ENCODE measurements at regions not wholly inside any gene's neighbourhood (a gene's known extent, or its start where the extent isn't known, plus 50 kb on each side); places are given as distances from the start of the nearest gene placed in this dataset.

DNA sequence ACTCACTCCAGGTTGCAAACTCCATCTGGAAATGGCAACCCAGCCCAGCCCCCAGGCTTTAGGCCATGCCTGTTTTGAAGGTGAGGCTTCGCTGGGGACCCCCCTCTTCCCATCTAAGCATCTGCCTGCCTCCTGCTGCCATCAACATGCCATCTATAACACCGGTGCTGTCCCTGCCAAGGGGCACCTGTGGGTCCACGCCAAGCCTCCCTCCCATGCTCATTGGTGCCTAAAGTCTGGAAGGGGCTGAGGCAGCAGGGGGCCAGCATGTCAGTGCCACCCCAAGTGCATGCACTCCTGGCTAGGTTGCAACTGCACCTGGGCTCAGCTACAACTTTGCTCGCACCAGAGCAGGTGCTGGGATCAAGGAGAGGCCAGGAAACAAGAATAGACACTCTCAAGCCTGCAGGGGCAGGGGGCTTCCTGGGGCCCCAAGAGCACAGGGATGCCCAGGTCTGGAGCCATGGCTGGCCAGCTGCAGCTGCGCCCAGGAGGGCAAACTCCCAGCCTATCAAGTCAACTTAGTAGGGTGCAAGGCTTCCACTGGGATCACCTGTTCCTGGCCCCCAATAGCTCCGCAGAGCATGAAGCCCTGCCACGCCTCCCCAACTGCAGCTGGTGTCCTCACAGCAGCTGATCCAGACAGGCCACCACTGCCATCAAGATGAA is 151.3 kb upstream of the HSF2 start:
- no peaks in the 10 kb centered on the region for H3K4me1 ChIP-seq
- intact Hi-C loops (cut with DNase I), result no loop called here
- no peak overlapping the region for H3K27ac ChIP-seq
- no peaks in the 10 kb centered on the region for H3K27me3 ChIP-seq (ENCODE audit: low read depth)
- H3K36me3 ChIP-seq, result no peaks in the 10 kb centered on the region
- ATAC-seq (no peak), DNase-seq (no peak)
- TF ChIP-seq, protein P1, sequence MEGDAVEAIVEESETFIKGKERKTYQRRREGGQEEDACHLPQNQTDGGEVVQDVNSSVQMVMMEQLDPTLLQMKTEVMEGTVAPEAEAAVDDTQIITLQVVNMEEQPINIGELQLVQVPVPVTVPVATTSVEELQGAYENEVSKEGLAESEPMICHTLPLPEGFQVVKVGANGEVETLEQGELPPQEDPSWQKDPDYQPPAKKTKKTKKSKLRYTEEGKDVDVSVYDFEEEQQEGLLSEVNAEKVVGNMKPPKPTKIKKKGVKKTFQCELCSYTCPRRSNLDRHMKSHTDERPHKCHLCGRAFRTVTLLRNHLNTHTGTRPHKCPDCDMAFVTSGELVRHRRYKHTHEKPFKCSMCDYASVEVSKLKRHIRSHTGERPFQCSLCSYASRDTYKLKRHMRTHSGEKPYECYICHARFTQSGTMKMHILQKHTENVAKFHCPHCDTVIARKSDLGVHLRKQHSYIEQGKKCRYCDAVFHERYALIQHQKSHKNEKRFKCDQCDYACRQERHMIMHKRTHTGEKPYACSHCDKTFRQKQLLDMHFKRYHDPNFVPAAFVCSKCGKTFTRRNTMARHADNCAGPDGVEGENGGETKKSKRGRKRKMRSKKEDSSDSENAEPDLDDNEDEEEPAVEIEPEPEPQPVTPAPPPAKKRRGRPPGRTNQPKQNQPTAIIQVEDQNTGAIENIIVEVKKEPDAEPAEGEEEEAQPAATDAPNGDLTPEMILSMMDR (IDR thresholded peaks at IDR 0.05), result no peak
- no peak overlapping the region for H3K4me3 ChIP-seq
- peaks cover 8% of the 10 kb centered on the region for H3K9me3 ChIP-seq

DNA sequence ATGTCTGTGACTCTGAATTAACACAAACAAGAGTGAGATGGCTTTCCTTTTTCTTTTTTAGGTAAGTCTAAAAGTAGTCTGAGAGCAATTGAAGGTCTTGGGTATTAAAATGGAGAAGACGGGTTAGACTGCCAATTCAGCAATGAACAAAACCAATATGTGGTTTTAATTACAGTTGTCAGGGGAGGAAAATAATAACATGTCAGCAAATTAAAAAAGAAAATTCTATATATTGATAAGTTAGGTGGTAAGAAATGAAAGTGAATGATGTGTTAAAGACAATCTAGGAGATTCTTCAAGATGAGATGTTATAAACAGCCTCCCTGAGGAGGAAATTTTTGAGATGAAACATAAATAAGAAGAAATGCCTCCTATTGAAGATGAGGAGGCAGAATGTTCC is 150.6 kb upstream of the HSF2 start:
- TF ChIP-seq, protein P1 (IDR thresholded peaks at IDR 0.05), result no peak
- H3K27me3 ChIP-seq (ENCODE audit: low read depth), result no peaks in the 10 kb centered on the region
- DNase-seq (no peak), ATAC-seq (no peak)
- no peaks in the 10 kb centered on the region for H3K36me3 ChIP-seq
- intact Hi-C loops (cut with DNase I), result no loop called here
- no peak overlapping the region for H3K4me3 ChIP-seq
- H3K27ac ChIP-seq, result no peak overlapping the region
- H3K9me3 ChIP-seq, result peaks cover 2% of the 10 kb centered on the region
- H3K4me1 ChIP-seq, result no peaks in the 10 kb centered on the region

DNA sequence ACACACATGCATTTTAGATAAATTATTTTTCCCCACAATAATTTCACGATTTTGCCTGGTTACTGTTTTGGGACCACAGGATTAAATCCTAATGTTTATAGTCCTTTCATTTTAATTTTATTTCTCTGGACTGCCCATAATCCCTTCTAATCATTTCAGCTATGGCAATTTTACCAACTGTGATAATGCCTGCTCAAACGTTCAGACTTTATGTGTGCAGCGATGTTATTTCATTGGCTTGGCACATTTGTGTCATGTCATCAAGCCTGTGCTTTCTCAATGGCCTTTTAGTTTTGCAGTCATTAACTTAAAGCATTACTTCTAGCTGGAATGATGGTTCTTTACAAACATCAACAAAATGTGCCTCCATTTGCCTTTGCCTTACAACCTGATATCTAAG is 140.6 kb upstream of the HSF2 start:
- intact Hi-C loops (cut with DNase I), result no loop called here
- H3K4me3 ChIP-seq, result no peak overlapping the region
- TF ChIP-seq, protein P1 (IDR thresholded peaks at IDR 0.05), result no peak
- no peak for DNase-seq
- no peaks in the 10 kb centered on the region for H3K4me1 ChIP-seq
- no peak for ATAC-seq
- H3K27ac ChIP-seq, result no peak overlapping the region
- H3K36me3 ChIP-seq, result no peaks in the 10 kb centered on the region
- H3K9me3 ChIP-seq, result no peaks in the 10 kb centered on the region
- H3K27me3 ChIP-seq (ENCODE audit: low read depth), result no peaks in the 10 kb centered on the region

DNA sequence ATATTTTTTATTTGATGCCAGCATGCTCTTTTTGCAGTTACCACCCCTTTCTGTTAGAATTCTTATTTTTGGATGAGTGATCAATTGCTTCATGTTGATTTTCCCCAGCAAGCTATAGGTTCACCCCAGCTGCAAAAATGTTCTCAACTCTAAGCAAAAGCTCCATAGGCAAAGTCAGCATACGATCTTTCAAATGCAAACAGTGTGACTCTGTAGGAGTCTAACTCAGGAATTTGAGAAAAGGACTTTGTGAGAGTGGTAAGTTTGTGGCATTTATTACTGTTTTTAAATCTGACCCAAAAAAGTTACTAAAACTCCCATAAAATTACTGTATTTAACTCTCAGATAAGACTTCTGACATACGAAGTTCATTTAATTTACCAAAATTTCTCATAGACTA is 134.9 kb upstream of the HSF2 start:
- TF ChIP-seq, protein P1 (IDR thresholded peaks at IDR 0.05), result no peak
- Histone ChIP-seq H3K27me3 (ENCODE audit: low read depth) (no peaks in the 10 kb centered on the region), H3K4me1 (no peaks in the 10 kb centered on the region), H3K4me3 (no peak overlapping the region), H3K9me3 (peaks cover 13% of the 10 kb centered on the region), H3K27ac (no peak overlapping the region), H3K36me3 (no peaks in the 10 kb centered on the region)
- DNase-seq (no peak), ATAC-seq (no peak)
- intact Hi-C loops (cut with DNase I), result no loop called here

DNA sequence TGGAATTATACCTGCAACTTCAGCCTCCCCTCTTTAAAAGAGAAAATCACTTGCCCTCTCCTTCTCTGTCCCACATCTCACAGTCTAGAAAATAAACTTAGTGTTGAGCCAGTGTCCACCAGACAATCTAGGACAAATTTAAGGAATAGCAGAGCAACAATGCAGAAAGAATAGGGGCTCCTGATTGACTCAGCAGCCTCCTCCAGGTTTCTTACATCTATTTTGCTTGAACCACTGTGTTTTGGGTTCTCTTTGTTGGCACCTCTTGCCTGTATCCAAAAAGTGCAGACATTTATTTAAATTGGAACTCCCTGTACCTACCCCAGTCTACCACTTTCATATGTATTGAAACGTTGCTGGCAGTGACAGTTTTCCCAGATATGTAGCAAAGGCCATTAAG is 133.7 kb upstream of the HSF2 start:
- H3K27ac ChIP-seq, result no peak overlapping the region
- peaks cover 13% of the 10 kb centered on the region for H3K9me3 ChIP-seq
- H3K36me3 ChIP-seq, result no peaks in the 10 kb centered on the region
- H3K27me3 ChIP-seq (ENCODE audit: low read depth), result no peaks in the 10 kb centered on the region
- no peaks in the 10 kb centered on the region for H3K4me1 ChIP-seq
- no peak for ATAC-seq
- intact Hi-C loops (cut with DNase I), result no loop called here
- no peak overlapping the region for H3K4me3 ChIP-seq
- TF ChIP-seq, protein P1 (IDR thresholded peaks at IDR 0.05), result no peak
- no peak for DNase-seq

All from lower lobe of right lung (tissue), 2 donors.